Activated naive CD4-positive, alpha-beta T cell treated with anti-CD3 and anti-CD28 coated beads, Interleukin-2, amount 10 ng/mL, durations not matched to agents 7 days and 5 days (primary cell): ENCODE measurements at regions not wholly inside any gene's neighbourhood (a gene's known extent, or its start where the extent isn't known, plus 50 kb on each side); places are given as distances from the start of the nearest gene placed in this dataset.

Experiments used
- CTCF ChIA-PET: fragments of 350-600 bp; sonication (Branson Sonifier 250); formaldehyde crosslinking; loops from one replicate; lab custom pipeline; 2021; ENCODE audit warnings: antibody characterized with exemption; lab: Charles Lee
- DNase-seq: peaks from one replicate; pipeline ENCODE4 v3.0.0-alpha.2; 2020
- H3K27ac Mint-ChIP-seq: one replicate; pipeline ENCODE4 v1.8.0; 2021; ENCODE audit warnings: mild to moderate bottlenecking, moderate library complexity, mixed read lengths
- H3K27me3 Mint-ChIP-seq: one replicate; pipeline ENCODE4 v1.8.0; 2021; ENCODE audit warnings: mild to moderate bottlenecking, mixed read lengths
- H3K36me3 Mint-ChIP-seq: one replicate; pipeline ENCODE4 v1.8.0; 2021; ENCODE audit warnings: mixed read lengths
- H3K4me1 Mint-ChIP-seq: one replicate; pipeline ENCODE4 v1.8.0; 2021; ENCODE audit warnings: mixed read lengths
- H3K4me3 Mint-ChIP-seq: one replicate; pipeline ENCODE4 v1.8.0; 2021; ENCODE audit warnings: mild to moderate bottlenecking, moderate library complexity, mixed read lengths
- H3K9me3 Mint-ChIP-seq: one replicate; pipeline ENCODE4 v1.8.0; 2021; ENCODE audit warnings: mixed read lengths

GRCh38 chr4:179569549-179569948, 2127.3 kb upstream of the AGA start:
- Mint-ChIP-seq H3K4me3 (no peak overlapping the region), H3K36me3 (no peaks in the 10 kb centered on the region), H3K27ac (no peak overlapping the region), H3K4me1 (no peaks in the 10 kb centered on the region), H3K27me3 (no peaks in the 10 kb centered on the region), H3K9me3 (peaks cover 21% of the 10 kb centered on the region)
- CTCF ChIA-PET = no interaction called here
- DNase-seq = no peak

DNA sequence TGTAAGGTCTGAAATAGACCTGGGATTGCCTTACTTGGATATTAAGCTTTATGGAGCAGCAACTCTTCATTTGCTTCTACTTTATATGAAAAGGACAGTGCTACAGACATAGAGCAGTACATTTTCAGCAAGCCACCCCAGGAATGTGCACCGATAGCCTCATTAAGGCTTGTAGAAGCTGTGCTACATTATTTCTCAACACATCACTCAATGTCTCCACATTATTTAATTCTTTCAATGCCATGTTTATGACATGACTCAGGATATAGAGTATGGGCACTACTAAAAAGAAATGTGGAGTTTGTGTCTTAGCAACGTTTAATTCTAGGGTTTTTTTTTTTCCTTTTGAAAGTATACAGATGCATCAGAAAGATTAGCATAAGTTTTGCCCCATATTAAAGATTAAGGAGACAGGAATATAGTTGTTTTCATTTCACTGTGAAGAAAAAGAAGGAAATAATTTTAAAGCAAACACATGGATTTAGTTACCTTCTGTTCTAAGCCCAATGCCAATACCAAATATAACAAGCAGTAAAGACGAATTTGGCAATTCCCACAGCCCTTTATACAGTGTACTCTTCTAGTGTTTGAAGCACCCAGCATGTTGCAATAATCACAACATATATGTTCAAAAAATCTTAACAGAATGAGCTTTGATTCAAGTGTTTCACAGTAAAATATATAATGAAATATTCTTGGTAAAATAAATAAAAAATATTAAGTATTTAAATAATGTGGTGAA, 2140.1 kb upstream of the AGA start:
- H3K9me3 Mint-ChIP-seq = peaks cover 6% of the 10 kb centered on the region
- CTCF ChIA-PET = no interaction called here

DNA sequence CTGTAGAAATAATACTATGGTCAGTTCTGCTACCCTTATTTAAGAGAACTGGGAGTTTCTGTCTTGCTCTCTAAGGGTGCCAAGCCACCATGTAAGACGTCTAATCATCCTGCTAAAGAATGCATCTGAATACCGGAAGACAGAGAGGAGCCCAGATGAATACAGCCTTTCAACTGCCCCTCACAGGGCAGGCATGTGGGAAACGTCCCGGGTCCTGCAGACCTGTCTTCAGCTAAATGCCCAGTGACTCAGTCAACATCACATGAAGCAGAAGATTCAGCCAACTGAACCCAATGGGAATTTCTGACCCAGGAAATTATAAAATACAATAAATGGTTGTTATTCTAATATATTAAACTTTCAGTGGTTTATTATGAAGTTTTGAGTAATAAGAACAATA, 2141.0 kb upstream of the AGA start:
- Mint-ChIP-seq H3K27me3 (no peaks in the 10 kb centered on the region), H3K9me3 (peaks cover 6% of the 10 kb centered on the region), H3K4me1 (no peaks in the 10 kb centered on the region), H3K4me3 (no peak overlapping the region), H3K36me3 (no peaks in the 10 kb centered on the region), H3K27ac (no peak overlapping the region)
- CTCF ChIA-PET = no interaction called here
- no peak for DNase-seq

More for the DNA sequence above, 2140.1 kb upstream of the AGA start:
- Mint-ChIP-seq H3K27ac (no peak overlapping the region), H3K27me3 (no peaks in the 10 kb centered on the region), H3K4me1 (no peaks in the 10 kb centered on the region), H3K4me3 (no peak overlapping the region), H3K36me3 (no peaks in the 10 kb centered on the region)
- no peak for DNase-seq

GRCh38 chr4:179584101-179584500, 2141.9 kb upstream of the AGA start:
- Mint-ChIP-seq H3K36me3 (no peaks in the 10 kb centered on the region), H3K27ac (no peak overlapping the region)

DNA sequence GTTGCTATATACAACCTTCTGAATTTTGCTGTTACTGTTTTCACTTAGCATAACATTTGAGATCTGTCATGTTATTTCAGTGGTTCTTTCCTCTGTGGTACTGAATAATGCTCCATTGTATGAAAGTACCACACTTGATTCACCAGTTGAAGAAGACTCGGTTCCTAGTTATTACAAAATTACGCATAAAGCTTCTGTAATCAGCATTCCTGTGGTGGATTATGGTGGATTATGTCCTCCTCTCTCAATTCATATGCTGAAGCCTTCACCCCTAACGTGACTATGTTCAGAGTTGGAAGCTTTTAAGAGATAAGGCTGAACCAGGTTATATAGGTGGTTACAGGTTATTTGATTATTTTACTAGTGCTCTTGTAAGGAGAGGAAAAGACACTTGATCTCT, 2143.5 kb upstream of the AGA start:
- no peaks in the 10 kb centered on the region for H3K4me1 Mint-ChIP-seq
- H3K4me3 Mint-ChIP-seq = no peak overlapping the region
- no peaks in the 10 kb centered on the region for H3K36me3 Mint-ChIP-seq
- CTCF ChIA-PET = no interaction called here
- peaks cover 4% of the 10 kb centered on the region for H3K9me3 Mint-ChIP-seq
- no peak for DNase-seq
- H3K27me3 Mint-ChIP-seq = no peaks in the 10 kb centered on the region
- H3K27ac Mint-ChIP-seq = no peak overlapping the region

More at GRCh38 chr4:179584101-179584500, 2141.9 kb upstream of the AGA start:
- no peaks in the 10 kb centered on the region for H3K4me1 Mint-ChIP-seq
- no peaks in the 10 kb centered on the region for H3K27me3 Mint-ChIP-seq
- CTCF ChIA-PET = no interaction called here
- no peak overlapping the region for H3K4me3 Mint-ChIP-seq
- DNase-seq = no peak
- H3K9me3 Mint-ChIP-seq = peaks cover 6% of the 10 kb centered on the region

- H3K27ac Mint-ChIP-seq = no peak overlapping the region
Observed at GRCh38 chr4:179586460-179586859, 2144.2 kb upstream of the AGA start.

GRCh38 chr4:179595671-179596410, 2153.6 kb upstream of the AGA start:
- Mint-ChIP-seq H3K27me3 (no peaks in the 10 kb centered on the region), H3K4me3 (no peak overlapping the region), H3K9me3 (no peaks in the 10 kb centered on the region), H3K36me3 (no peaks in the 10 kb centered on the region), H3K4me1 (no peaks in the 10 kb centered on the region), H3K27ac (no peak overlapping the region)
- DNase-seq = no peak
- CTCF ChIA-PET = no interaction called here

More at GRCh38 chr4:179586460-179586859, 2144.2 kb upstream of the AGA start:
- Mint-ChIP-seq H3K4me1 (no peaks in the 10 kb centered on the region), H3K9me3 (peaks cover 3% of the 10 kb centered on the region), H3K36me3 (no peaks in the 10 kb centered on the region), H3K4me3 (no peak overlapping the region), H3K27me3 (no peaks in the 10 kb centered on the region)
- CTCF ChIA-PET = no interaction called here
- no peak for DNase-seq

GRCh38 chr4:179596621-179597020, 2154.4 kb upstream of the AGA start:
- H3K36me3 Mint-ChIP-seq = no peaks in the 10 kb centered on the region
- CTCF ChIA-PET = no interaction called here
- no peaks in the 10 kb centered on the region for H3K9me3 Mint-ChIP-seq
- H3K27me3 Mint-ChIP-seq = no peaks in the 10 kb centered on the region
- H3K27ac Mint-ChIP-seq = no peak overlapping the region
- no peak for DNase-seq
- no peak overlapping the region for H3K4me3 Mint-ChIP-seq
- H3K4me1 Mint-ChIP-seq = no peaks in the 10 kb centered on the region

- Mint-ChIP-seq H3K4me3 (no peak overlapping the region), H3K4me1 (no peaks in the 10 kb centered on the region), H3K9me3 (no peaks in the 10 kb centered on the region), H3K27me3 (no peaks in the 10 kb centered on the region), H3K36me3 (no peaks in the 10 kb centered on the region), H3K27ac (no peak overlapping the region)
- CTCF ChIA-PET = no interaction called here
- DNase-seq = no peak
Observed at GRCh38 chr4:179597301-179597700, 2155.1 kb upstream of the AGA start.

GRCh38 chr4:179601671-179602070, 2159.4 kb upstream of the AGA start:
- DNase-seq = no peak
- CTCF ChIA-PET = no interaction called here
- Mint-ChIP-seq H3K4me1 (no peaks in the 10 kb centered on the region), H3K27ac (no peak overlapping the region), H3K36me3 (no peaks in the 10 kb centered on the region), H3K4me3 (no peak overlapping the region), H3K9me3 (peaks cover 2% of the 10 kb centered on the region), H3K27me3 (no peaks in the 10 kb centered on the region)

GRCh38 chr4:179605196-179605595, 2163.0 kb upstream of the AGA start:
- Mint-ChIP-seq H3K4me1 (no peaks in the 10 kb centered on the region), H3K4me3 (no peak overlapping the region)
- CTCF ChIA-PET = no interaction called here

DNA sequence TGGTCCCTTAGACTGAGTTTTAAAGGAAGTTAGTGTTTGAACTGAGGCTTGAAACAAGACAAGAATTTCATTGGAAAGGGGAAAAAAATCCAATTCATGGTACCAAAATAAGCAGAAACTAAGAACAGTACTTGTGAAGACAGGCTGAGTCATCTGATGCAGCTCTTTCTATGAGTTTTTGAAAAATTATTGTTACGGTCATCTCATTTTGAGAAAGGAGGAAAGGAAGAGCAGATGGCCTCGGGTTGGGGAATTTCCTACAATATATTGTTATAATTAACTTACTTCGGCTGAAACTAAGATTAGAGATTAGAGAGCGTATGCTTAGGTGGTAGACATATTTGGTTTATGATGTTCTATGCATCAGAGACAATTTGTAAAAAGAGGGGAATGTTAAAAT, 2164.8 kb upstream of the AGA start:
- no peak overlapping the region for H3K4me3 Mint-ChIP-seq
- H3K9me3 Mint-ChIP-seq = peaks cover 2% of the 10 kb centered on the region
- H3K27ac Mint-ChIP-seq = no peak overlapping the region
- CTCF ChIA-PET = no interaction called here
- no peaks in the 10 kb centered on the region for H3K36me3 Mint-ChIP-seq
- DNase-seq = no peak
- no peaks in the 10 kb centered on the region for H3K27me3 Mint-ChIP-seq
- H3K4me1 Mint-ChIP-seq = no peaks in the 10 kb centered on the region

More at GRCh38 chr4:179605196-179605595, 2163.0 kb upstream of the AGA start:
- no peak for DNase-seq
- peaks cover 2% of the 10 kb centered on the region for H3K9me3 Mint-ChIP-seq
- H3K27me3 Mint-ChIP-seq = no peaks in the 10 kb centered on the region
- H3K36me3 Mint-ChIP-seq = no peaks in the 10 kb centered on the region
- no peak overlapping the region for H3K27ac Mint-ChIP-seq

- DNase-seq = no peak
- H3K4me3 Mint-ChIP-seq = no peak overlapping the region
- no peaks in the 10 kb centered on the region for H3K36me3 Mint-ChIP-seq
- no peaks in the 10 kb centered on the region for H3K4me1 Mint-ChIP-seq
- no peaks in the 10 kb centered on the region for H3K27me3 Mint-ChIP-seq
- H3K9me3 Mint-ChIP-seq = peaks cover 15% of the 10 kb centered on the region
- H3K27ac Mint-ChIP-seq = no peak overlapping the region
- CTCF ChIA-PET = no interaction called here
Observed at GRCh38 chr4:179615704-179616103, 2173.5 kb upstream of the AGA start.

GRCh38 chr4:179618966-179619365, 2176.7 kb upstream of the AGA start:
- Mint-ChIP-seq H3K27me3 (no peaks in the 10 kb centered on the region), H3K27ac (no peak overlapping the region), H3K4me1 (no peaks in the 10 kb centered on the region), H3K4me3 (no peak overlapping the region), H3K9me3 (peaks cover 4% of the 10 kb centered on the region), H3K36me3 (no peaks in the 10 kb centered on the region)
- DNase-seq = no peak
- CTCF ChIA-PET = no interaction called here

GRCh38 chr4:179624768-179625181, 2182.5 kb upstream of the AGA start:
- H3K4me1 Mint-ChIP-seq = no peaks in the 10 kb centered on the region
- no peaks in the 10 kb centered on the region for H3K36me3 Mint-ChIP-seq
- no peaks in the 10 kb centered on the region for H3K9me3 Mint-ChIP-seq
- H3K4me3 Mint-ChIP-seq = no peak overlapping the region
- CTCF ChIA-PET = no interaction called here
- DNase-seq = no peak
- no peaks in the 10 kb centered on the region for H3K27me3 Mint-ChIP-seq
- H3K27ac Mint-ChIP-seq = no peak overlapping the region
